Activated naive CD4-positive, alpha-beta T cell treated with anti-CD3 and anti-CD28 coated beads for 36 hours (primary cell): ENCODE measurements at regions not wholly inside any gene's neighbourhood (a gene's known extent, or its start where the extent isn't known, plus 50 kb on each side); places are given as distances from the start of the nearest gene placed in this dataset.

Experiments used
- CTCF ChIA-PET: fragments of 350-600 bp; sonication (Branson Sonifier 250); formaldehyde crosslinking; loops from one replicate; lab custom pipeline; 2021; ENCODE audit warnings: antibody characterized with exemption; lab: Charles Lee
- DNase-seq: peaks from one replicate; pipeline ENCODE4 v3.0.0-alpha.2; 2020
- H3K27ac Mint-ChIP-seq: one replicate; pipeline ENCODE4 v1.8.0; 2021; ENCODE audit warnings: mild to moderate bottlenecking, mixed read lengths
- H3K27me3 Mint-ChIP-seq: one replicate; pipeline ENCODE4 v1.8.0; 2021; ENCODE audit warnings: low read depth, mixed read lengths
- H3K36me3 Mint-ChIP-seq: one replicate; pipeline ENCODE4 v1.8.0; 2021; ENCODE audit warnings: low read depth, mixed read lengths
- H3K4me1 Mint-ChIP-seq: one replicate; pipeline ENCODE4 v1.8.0; 2021; ENCODE audit warnings: low read depth, mixed read lengths
- H3K4me3 Mint-ChIP-seq: one replicate; pipeline ENCODE4 v1.8.0; 2021; ENCODE audit warnings: mild to moderate bottlenecking, moderate library complexity, mixed read lengths
- H3K9me3 Mint-ChIP-seq: one replicate; pipeline ENCODE4 v1.8.0; 2021; ENCODE audit warnings: mixed read lengths
- intact Hi-C: fragments of 100-400 bp; cut with micrococcal nuclease; formaldehyde crosslinking; loops from one replicate; pipeline ENCODE4 v1.15.1; 2023

DNA sequence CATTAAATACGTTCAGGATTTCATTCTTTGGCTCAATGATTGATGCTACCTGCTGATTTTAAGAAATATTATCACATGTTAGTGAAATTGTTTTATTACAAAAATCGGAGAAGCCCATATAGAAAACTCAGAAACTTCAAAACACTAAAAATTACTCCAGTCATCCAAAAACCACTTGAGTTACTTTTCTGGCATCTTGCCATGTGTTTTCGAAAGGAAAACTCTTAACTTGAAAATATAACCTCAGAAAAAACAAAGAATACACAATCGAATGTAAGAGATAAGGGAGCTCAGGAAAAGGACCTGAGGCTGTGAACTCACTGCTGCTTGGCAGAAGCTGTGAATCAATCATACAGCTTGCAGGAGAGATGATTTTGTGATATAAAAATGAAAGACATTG is 151.3 kb upstream of the SLITRK3 start:
- CTCF ChIA-PET, result no interaction called here
- no peak overlapping the region for H3K4me3 Mint-ChIP-seq
- H3K36me3 Mint-ChIP-seq, result no peaks in the 10 kb centered on the region
- DNase-seq, result no peak
- H3K9me3 Mint-ChIP-seq, result peaks cover 2% of the 10 kb centered on the region
- no peaks in the 10 kb centered on the region for H3K27me3 Mint-ChIP-seq
- no peak overlapping the region for H3K27ac Mint-ChIP-seq
- H3K4me1 Mint-ChIP-seq, result no peaks in the 10 kb centered on the region
- intact Hi-C loops, result no loop called here

DNA sequence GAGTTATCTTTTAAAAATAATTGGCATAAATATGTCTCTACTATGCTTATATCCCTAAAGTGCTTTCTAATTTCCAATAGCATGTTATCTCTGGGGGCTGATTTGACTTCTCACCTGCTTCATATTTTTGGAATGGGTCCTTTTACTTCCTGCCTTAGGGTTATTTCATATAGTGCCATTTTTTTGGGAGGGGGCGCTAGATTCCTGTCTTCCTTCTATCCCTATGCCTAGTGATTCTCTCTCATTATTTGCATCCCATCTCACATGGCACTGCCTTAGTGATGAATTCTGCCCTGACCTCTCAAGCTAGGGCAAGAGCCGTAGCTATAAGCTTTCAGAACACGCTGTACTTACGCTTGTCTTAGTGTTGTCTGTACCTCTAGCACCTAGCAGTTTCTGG is 150.3 kb upstream of the SLITRK3 start:
- Mint-ChIP-seq H3K4me1 (no peaks in the 10 kb centered on the region), H3K4me3 (no peak overlapping the region), H3K36me3 (no peaks in the 10 kb centered on the region), H3K27ac (no peak overlapping the region), H3K9me3 (peaks cover 2% of the 10 kb centered on the region), H3K27me3 (no peaks in the 10 kb centered on the region)
- DNase-seq, result no peak
- intact Hi-C loops, result no loop called here
- CTCF ChIA-PET, result no interaction called here

DNA sequence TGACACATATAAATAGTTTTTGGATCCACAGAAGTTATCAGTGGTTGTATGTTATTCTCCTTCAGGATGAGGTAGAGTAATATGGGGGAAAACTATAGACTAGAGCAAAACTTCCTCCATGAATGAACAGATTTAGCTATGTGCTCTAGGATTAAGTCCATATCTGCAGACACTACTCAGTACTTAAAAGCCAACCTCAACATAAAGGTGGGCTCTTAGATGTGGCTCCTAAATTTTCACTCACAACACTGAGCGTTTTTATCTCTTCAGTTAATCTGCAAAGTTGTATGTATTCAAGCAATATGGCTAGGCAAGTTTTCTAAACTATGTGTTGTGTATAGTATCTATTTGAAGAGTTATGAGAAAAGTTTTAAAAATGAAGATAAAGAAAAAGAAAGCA is 147.0 kb upstream of the SLITRK3 start:
- CTCF ChIA-PET, result no interaction called here
- intact Hi-C loops, result no loop called here
- Mint-ChIP-seq H3K27me3 (no peaks in the 10 kb centered on the region), H3K27ac (no peak overlapping the region), H3K9me3 (peaks cover 2% of the 10 kb centered on the region), H3K4me1 (no peaks in the 10 kb centered on the region), H3K4me3 (no peak overlapping the region), H3K36me3 (no peaks in the 10 kb centered on the region)
- no peak for DNase-seq

DNA sequence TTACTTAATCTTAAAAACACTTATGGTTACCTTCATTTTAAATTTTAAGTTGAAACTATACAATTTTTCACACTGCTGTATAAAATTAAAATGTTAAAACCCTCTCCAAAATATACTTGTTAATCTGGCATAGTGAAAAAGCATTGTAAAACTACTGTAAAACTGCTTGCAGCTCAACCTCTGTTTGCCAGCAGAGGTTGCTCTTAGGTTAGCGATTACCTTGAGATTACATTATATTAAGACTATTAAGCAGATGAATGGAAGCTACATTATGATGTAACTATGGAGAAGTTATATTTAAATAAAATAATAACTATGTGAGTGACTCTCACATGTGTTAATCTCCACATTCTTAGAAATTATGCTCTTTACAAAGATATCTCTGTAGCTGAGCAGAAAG is 143.6 kb upstream of the SLITRK3 start:
- intact Hi-C loops, result no loop called here
- peaks cover 1% of the 10 kb centered on the region for H3K9me3 Mint-ChIP-seq

DNA sequence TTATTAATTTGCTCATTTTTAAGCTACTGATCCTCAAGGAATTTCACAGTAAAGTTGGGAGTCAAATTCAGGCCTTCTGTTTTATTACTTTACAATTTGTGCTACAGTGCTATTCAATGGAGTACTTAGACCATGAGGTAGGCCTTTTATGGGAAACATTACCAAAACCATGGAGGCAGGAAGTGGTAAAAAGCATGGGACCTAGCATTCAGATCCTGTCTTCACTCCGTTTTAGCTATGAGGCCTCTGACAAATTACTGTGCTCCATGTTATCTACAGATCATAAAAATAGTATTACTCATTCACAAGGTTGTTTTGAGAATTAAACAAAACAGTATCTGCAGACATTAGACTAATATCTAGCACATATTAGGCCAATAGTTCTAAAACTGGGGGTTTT is 140.6 kb upstream of the SLITRK3 start:
- intact Hi-C loops, result no loop called here

More for the DNA sequence above, 143.6 kb upstream of the SLITRK3 start:
- CTCF ChIA-PET, result no interaction called here
- H3K4me3 Mint-ChIP-seq, result no peak overlapping the region
- no peaks in the 10 kb centered on the region for H3K4me1 Mint-ChIP-seq
- H3K27me3 Mint-ChIP-seq, result no peaks in the 10 kb centered on the region
- DNase-seq, result no peak
- H3K27ac Mint-ChIP-seq, result no peak overlapping the region
- no peaks in the 10 kb centered on the region for H3K36me3 Mint-ChIP-seq

More for the DNA sequence above, 140.6 kb upstream of the SLITRK3 start:
- no peaks in the 10 kb centered on the region for H3K4me1 Mint-ChIP-seq
- H3K9me3 Mint-ChIP-seq, result peaks cover 1% of the 10 kb centered on the region
- no peak for DNase-seq
- H3K4me3 Mint-ChIP-seq, result no peak overlapping the region
- no peak overlapping the region for H3K27ac Mint-ChIP-seq
- no peaks in the 10 kb centered on the region for H3K27me3 Mint-ChIP-seq
- CTCF ChIA-PET, result no interaction called here
- no peaks in the 10 kb centered on the region for H3K36me3 Mint-ChIP-seq
